CD4-positive, alpha-beta T cell (primary cell): ENCODE measurements at regions not wholly inside any gene's neighbourhood (a gene's known extent, or its start where the extent isn't known, plus 50 kb on each side); places are given as distances from the start of the nearest gene placed in this dataset.
A peak's percentile ranks its signal among the peaks of the same experiment; 100 is the strongest.

Experiments used
- ATAC-seq: fragments of 200-7000 bp; cut with Tn5 transposase; one replicate; pipeline ENCODE4 v1.10.0; 2022; ENCODE audit warnings: mild to moderate bottlenecking; ENCODE audit not compliant: poor library complexity
- CTCF ChIA-PET: fragments of 350-600 bp; sonication (Branson Sonifier 250); formaldehyde crosslinking; loops from one replicate; lab custom pipeline; 2021; ENCODE audit warnings: antibody characterized with exemption, inconsistent platforms; lab: Charles Lee
- POLR2A ChIA-PET: fragments of 350-600 bp; sonication (Branson Sonifier 250); formaldehyde crosslinking; loops from one replicate; lab custom pipeline; 2021; ENCODE audit warnings: antibody characterized with exemption, inconsistent platforms; lab: Charles Lee
- DNase-seq, 14 experiments: peaks; one replicate each; pipeline ENCODE4 v3.0.0-alpha.2; 2013 to 2020; ENCODE audit warnings: mixed read lengths in 2 of 14
- H3K27ac ChIP-seq, 2 donors: one replicate each; pipeline versions ENCODE4 v1.5.1 to v1.7.0; 2013; ENCODE audit warnings: low read length in 2 of 2, low read depth in 1 of 2, mild to moderate bottlenecking in 1 of 2
- H3K27me3 ChIP-seq, 2 experiments: 1 replicate in 1 of 2; 2 replicates in 1 of 2; pipeline versions ENCODE4 v1.6.1 to v1.7.0; 2013; ENCODE audit warnings: low read length in 2 of 2, control low read depth in 1 of 2, mild to moderate bottlenecking in 1 of 2, moderate library complexity in 1 of 2; ENCODE audit not compliant: insufficient read depth in 2 of 2, control insufficient read depth in 1 of 2
- H3K36me3 ChIP-seq: one replicate; pipeline ENCODE4 v1.6.1; 2013; ENCODE audit warnings: low read length, control low read depth; ENCODE audit not compliant: insufficient read depth
- H3K4me1 ChIP-seq: one replicate; pipeline ENCODE4 v1.6.1; 2013; ENCODE audit warnings: low read length, control low read depth; ENCODE audit not compliant: insufficient read depth
- H3K4me3 ChIP-seq: one replicate; pipeline ENCODE4 v1.5.1; 2013; ENCODE audit warnings: mild to moderate bottlenecking, low read length, moderate library complexity
- H3K9me3 ChIP-seq, 2 experiments: 1 replicate in 1 of 2; 2 replicates in 1 of 2; pipeline versions ENCODE4 v1.6.1 to v1.7.0; 2013; ENCODE audit warnings: low read length in 2 of 2, mild to moderate bottlenecking in 2 of 2, control low read depth in 1 of 2, moderate library complexity in 1 of 2; ENCODE audit not compliant: control insufficient read depth in 1 of 2, insufficient read depth in 1 of 2
- H3K27ac Mint-ChIP-seq: one replicate; pipeline ENCODE4 v1.8.0; 2020; ENCODE audit warnings: mixed read lengths
- H3K27me3 Mint-ChIP-seq: one replicate; pipeline ENCODE4 v1.8.0; 2021; ENCODE audit warnings: mixed read lengths
- H3K36me3 Mint-ChIP-seq: one replicate; pipeline ENCODE4 v1.8.0; 2021; ENCODE audit warnings: low read depth, mixed read lengths
- H3K4me1 Mint-ChIP-seq: one replicate; pipeline ENCODE4 v1.8.0; 2021; ENCODE audit warnings: low read depth, mixed read lengths
- H3K4me3 Mint-ChIP-seq: one replicate; pipeline ENCODE4 v1.8.0; 2020; ENCODE audit warnings: mild to moderate bottlenecking, mixed read lengths
- H3K9me3 Mint-ChIP-seq: one replicate; pipeline ENCODE4 v1.8.0; 2020; ENCODE audit warnings: mixed read lengths
- intact Hi-C, 2 experiments: fragments of 100-400 bp; cut with DNase I in 1 of 2; cut with micrococcal nuclease in 1 of 2; formaldehyde crosslinking; loops; one replicate each; pipeline versions ENCODE4 v1.15.1 to v1.9.0; 2023 to 2025; cut with DNase I, micrococcal nuclease
- TF ChIP-seq, protein P1 (sequence below): fragments of 200-600 bp; IDR thresholded peaks from one replicate; pipeline ENCODE4 v1.8.0; 2022; ENCODE audit warnings: antibody characterized with exemption, mild to moderate bottlenecking

- no peaks in the 10 kb centered on the region for H3K27me3 Mint-ChIP-seq
- ChIA-PET CTCF (no interaction called here), POLR2A (interaction anchor here (0.6 kb wide), 1 partner anchor 970 kb away, joined by 3 read pairs; no protein-coding TSS in a partner anchor)
- Histone ChIP-seq H3K4me1 (no peaks in the 10 kb centered on the region), H3K27me3 (no peaks in the 10 kb centered on the region), H3K4me3 (no peak overlapping the region), H3K9me3 (no peaks in the 10 kb centered on the region), H3K36me3 (no peaks in the 10 kb centered on the region), H3K27ac (no peak overlapping the region)
- H3K27ac Mint-ChIP-seq: no peak overlapping the region
- no peak overlapping the region for H3K4me3 Mint-ChIP-seq
- no peaks in the 10 kb centered on the region for H3K36me3 Mint-ChIP-seq
- DNase-seq (no peak), ATAC-seq (no peak)
- no peaks in the 10 kb centered on the region for H3K4me1 Mint-ChIP-seq
- no peaks in the 10 kb centered on the region for H3K9me3 Mint-ChIP-seq
- TF ChIP-seq, protein P1, sequence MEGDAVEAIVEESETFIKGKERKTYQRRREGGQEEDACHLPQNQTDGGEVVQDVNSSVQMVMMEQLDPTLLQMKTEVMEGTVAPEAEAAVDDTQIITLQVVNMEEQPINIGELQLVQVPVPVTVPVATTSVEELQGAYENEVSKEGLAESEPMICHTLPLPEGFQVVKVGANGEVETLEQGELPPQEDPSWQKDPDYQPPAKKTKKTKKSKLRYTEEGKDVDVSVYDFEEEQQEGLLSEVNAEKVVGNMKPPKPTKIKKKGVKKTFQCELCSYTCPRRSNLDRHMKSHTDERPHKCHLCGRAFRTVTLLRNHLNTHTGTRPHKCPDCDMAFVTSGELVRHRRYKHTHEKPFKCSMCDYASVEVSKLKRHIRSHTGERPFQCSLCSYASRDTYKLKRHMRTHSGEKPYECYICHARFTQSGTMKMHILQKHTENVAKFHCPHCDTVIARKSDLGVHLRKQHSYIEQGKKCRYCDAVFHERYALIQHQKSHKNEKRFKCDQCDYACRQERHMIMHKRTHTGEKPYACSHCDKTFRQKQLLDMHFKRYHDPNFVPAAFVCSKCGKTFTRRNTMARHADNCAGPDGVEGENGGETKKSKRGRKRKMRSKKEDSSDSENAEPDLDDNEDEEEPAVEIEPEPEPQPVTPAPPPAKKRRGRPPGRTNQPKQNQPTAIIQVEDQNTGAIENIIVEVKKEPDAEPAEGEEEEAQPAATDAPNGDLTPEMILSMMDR: no peak
- intact Hi-C loops: no loop called here
Observed at GRCh38 chr6:140320081-140321080, 945.9 kb upstream of the CITED2 start.

DNA sequence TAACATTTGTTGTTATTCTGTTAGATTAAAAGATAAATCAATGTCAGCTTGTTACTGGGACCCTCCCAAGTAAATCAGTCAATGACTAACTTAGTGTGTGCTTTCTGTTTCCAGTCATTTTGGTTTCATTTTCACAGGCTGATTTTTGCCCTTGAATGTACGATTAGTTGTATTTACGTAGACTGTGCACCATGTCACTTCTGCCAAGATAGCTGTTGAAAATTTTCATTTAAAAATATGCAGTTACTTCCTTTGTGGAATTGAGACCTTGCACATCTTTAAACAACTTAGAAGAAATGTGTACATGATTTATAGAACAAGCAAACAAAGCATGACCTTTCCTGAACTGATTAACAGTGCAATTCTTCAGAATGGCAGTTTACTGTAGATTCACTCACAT is 944.8 kb upstream of the CITED2 start:
- CTCF ChIA-PET: no interaction called here
- H3K27ac Mint-ChIP-seq: no peak overlapping the region
- POLR2A ChIA-PET: no interaction called here
- intact Hi-C loops: no loop called here
- ATAC-seq: no peak
- Histone ChIP-seq H3K27ac (no peak overlapping the region), H3K9me3 (no peaks in the 10 kb centered on the region), H3K27me3 (no peaks in the 10 kb centered on the region), H3K36me3 (no peaks in the 10 kb centered on the region), H3K4me3 (no peak overlapping the region), H3K4me1 (no peaks in the 10 kb centered on the region)
- TF ChIP-seq, protein P1: no peak
- H3K27me3 Mint-ChIP-seq: no peaks in the 10 kb centered on the region
- peak in 1 of 14 experiments; percentile 5 for DNase-seq
- no peaks in the 10 kb centered on the region for H3K36me3 Mint-ChIP-seq
- no peak overlapping the region for H3K4me3 Mint-ChIP-seq
- H3K9me3 Mint-ChIP-seq: no peaks in the 10 kb centered on the region
- no peaks in the 10 kb centered on the region for H3K4me1 Mint-ChIP-seq

GRCh38 chr6:140318408-140318807 is 944.0 kb upstream of the CITED2 start:
- Histone ChIP-seq H3K27ac (no peak overlapping the region), H3K9me3 (no peaks in the 10 kb centered on the region), H3K36me3 (no peaks in the 10 kb centered on the region), H3K4me3 (no peak overlapping the region), H3K4me1 (no peaks in the 10 kb centered on the region), H3K27me3 (no peaks in the 10 kb centered on the region)
- intact Hi-C loops: no loop called here
- H3K36me3 Mint-ChIP-seq: no peaks in the 10 kb centered on the region
- ATAC-seq: no peak
- CTCF ChIA-PET: no interaction called here
- no peaks in the 10 kb centered on the region for H3K9me3 Mint-ChIP-seq
- no peaks in the 10 kb centered on the region for H3K4me1 Mint-ChIP-seq
- no peak for DNase-seq
- H3K27me3 Mint-ChIP-seq: no peaks in the 10 kb centered on the region
- no peak overlapping the region for H3K4me3 Mint-ChIP-seq
- TF ChIP-seq, protein P1: no peak
- no peak overlapping the region for H3K27ac Mint-ChIP-seq
- POLR2A ChIA-PET: no interaction called here
